Neural cell (in vitro differentiated cells): ENCODE measurements at regions not wholly inside any gene's neighbourhood (a gene's known extent, or its start where the extent isn't known, plus 50 kb on each side); places are given as distances from the start of the nearest gene placed in this dataset.

Experiments
- CTCF ChIP-seq: fragments of 450-650 bp; IDR thresholded peaks from 2 replicates; pipeline ENCODE4 v1.5.1; 2014; ENCODE audit warnings: antibody characterized with exemption, mild to moderate bottlenecking, moderate library complexity; ENCODE audit not compliant: poor library complexity, severe bottlenecking
- SMC3 ChIP-seq: fragments of 450-650 bp; conservative IDR thresholded peaks from 2 replicates; pipeline ENCODE4 v1.6.1; 2014; ENCODE audit warnings: antibody characterized with exemption, mild to moderate bottlenecking, moderate library complexity; ENCODE audit not compliant: poor library complexity

GRCh38 chr7:51901489-51901840 lies 584.9 kb upstream of the COBL start:
- no peak for TF ChIP-seq CTCF
- no peak for TF ChIP-seq SMC3
